ENCODE measurements at regions not wholly inside any gene's neighbourhood (a gene's known extent, or its start where the extent isn't known, plus 50 kb on each side); places are given as distances from the start of the nearest gene placed in this dataset.

DNA sequence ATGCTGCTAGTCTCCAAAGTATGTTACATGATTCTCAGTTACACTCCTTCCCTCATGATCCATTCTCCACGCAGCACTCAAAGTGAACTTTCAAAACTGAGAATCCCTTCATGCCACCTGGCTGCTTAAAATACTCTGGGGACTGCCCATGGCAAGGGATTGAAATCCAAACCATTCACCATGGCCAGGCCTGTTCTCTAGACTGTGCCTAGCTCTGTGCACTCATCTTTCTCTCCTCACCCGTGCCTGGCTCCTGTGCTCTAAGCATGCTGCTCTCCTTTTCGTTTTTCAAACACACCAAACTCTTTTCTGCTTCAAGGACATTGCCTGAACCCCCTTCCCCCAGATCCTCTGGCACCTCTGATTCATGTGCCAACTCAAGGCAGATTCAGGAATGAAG is 80.9 kb downstream of the FASTKD2 start:
- TF ChIP-seq CEBPB (IDR thresholded peaks at IDR 0.05; ENCODE audit: low read depth, low read length), result no peak
- TF ChIP-seq, protein P1, sequence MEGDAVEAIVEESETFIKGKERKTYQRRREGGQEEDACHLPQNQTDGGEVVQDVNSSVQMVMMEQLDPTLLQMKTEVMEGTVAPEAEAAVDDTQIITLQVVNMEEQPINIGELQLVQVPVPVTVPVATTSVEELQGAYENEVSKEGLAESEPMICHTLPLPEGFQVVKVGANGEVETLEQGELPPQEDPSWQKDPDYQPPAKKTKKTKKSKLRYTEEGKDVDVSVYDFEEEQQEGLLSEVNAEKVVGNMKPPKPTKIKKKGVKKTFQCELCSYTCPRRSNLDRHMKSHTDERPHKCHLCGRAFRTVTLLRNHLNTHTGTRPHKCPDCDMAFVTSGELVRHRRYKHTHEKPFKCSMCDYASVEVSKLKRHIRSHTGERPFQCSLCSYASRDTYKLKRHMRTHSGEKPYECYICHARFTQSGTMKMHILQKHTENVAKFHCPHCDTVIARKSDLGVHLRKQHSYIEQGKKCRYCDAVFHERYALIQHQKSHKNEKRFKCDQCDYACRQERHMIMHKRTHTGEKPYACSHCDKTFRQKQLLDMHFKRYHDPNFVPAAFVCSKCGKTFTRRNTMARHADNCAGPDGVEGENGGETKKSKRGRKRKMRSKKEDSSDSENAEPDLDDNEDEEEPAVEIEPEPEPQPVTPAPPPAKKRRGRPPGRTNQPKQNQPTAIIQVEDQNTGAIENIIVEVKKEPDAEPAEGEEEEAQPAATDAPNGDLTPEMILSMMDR (conservative IDR thresholded peaks at IDR 0.05; ENCODE audit: low read depth, low read length), result no peak
- TF ChIP-seq SMC3 (IDR thresholded peaks at IDR 0.05; ENCODE audit: low read depth, low read length), result no peak
- no peak for TF ChIP-seq BHLHE40 (IDR thresholded peaks at IDR 0.05; ENCODE audit: low read depth, low read length)
- TF ChIP-seq FOS (IDR thresholded peaks at IDR 0.05; ENCODE audit: low read depth, low read length), result no peak
- no peak for TF ChIP-seq POLR2A (IDR thresholded peaks at IDR 0.05; ENCODE audit: low read depth, low read length)
- TF ChIP-seq, protein P2, sequence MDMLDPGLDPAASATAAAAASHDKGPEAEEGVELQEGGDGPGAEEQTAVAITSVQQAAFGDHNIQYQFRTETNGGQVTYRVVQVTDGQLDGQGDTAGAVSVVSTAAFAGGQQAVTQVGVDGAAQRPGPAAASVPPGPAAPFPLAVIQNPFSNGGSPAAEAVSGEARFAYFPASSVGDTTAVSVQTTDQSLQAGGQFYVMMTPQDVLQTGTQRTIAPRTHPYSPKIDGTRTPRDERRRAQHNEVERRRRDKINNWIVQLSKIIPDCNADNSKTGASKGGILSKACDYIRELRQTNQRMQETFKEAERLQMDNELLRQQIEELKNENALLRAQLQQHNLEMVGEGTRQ (IDR thresholded peaks at IDR 0.05; ENCODE audit: low read depth, low read length), result no peak
